ENCODE measurements at regions not wholly inside any gene's neighbourhood (a gene's known extent, or its start where the extent isn't known, plus 50 kb on each side); places are given as distances from the start of the nearest gene placed in this dataset.

DNA sequence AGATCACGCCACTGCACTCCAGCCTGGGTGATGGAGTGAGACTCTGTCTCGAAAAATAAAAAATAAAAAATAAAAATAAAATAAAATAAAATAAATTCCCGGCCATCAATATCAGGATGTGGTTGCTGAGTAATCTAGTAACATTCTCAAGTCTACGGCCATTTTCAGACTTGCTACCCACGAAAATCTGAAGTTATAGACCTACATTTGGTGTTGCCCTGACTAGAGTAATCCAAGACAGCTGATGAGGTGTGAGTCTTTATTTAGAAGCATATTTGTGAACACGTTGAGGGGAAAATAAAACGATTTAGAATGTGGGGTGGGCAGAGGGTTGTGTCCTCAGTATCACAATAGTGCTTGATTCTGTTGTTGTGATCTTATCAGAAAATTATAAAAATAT lies 130.2 kb upstream of the MID1 start:
- TF ChIP-seq POLR2AphosphoS5 (IDR thresholded peaks at IDR 0.05) (no peak), POLR2A (IDR thresholded peaks at IDR 0.05) (no peak), EP300 (IDR thresholded peaks at IDR 0.05) (no peak)
- TF ChIP-seq, protein P1, sequence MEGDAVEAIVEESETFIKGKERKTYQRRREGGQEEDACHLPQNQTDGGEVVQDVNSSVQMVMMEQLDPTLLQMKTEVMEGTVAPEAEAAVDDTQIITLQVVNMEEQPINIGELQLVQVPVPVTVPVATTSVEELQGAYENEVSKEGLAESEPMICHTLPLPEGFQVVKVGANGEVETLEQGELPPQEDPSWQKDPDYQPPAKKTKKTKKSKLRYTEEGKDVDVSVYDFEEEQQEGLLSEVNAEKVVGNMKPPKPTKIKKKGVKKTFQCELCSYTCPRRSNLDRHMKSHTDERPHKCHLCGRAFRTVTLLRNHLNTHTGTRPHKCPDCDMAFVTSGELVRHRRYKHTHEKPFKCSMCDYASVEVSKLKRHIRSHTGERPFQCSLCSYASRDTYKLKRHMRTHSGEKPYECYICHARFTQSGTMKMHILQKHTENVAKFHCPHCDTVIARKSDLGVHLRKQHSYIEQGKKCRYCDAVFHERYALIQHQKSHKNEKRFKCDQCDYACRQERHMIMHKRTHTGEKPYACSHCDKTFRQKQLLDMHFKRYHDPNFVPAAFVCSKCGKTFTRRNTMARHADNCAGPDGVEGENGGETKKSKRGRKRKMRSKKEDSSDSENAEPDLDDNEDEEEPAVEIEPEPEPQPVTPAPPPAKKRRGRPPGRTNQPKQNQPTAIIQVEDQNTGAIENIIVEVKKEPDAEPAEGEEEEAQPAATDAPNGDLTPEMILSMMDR (IDR thresholded peaks at IDR 0.05) = no peak
